NB4 (cell line): ENCODE measurements at regions not wholly inside any gene's neighbourhood (a gene's known extent, or its start where the extent isn't known, plus 50 kb on each side); places are given as distances from the start of the nearest gene placed in this dataset.

Experiments used
- POLR2A ChIP-seq: IDR thresholded peaks from 2 replicates; pipeline ENCODE4 v1.6.1; 2011; ENCODE audit warnings: mild to moderate bottlenecking; ENCODE audit not compliant: insufficient read length; ENCODE audit errors: extremely low read depth
- TF ChIP-seq, protein P1 (sequence below): IDR thresholded peaks from one replicate; pipeline ENCODE4 v1.5.1; 2012; ENCODE audit warnings: low read depth, low read length
- TF ChIP-seq, protein P2 (sequence below): IDR thresholded peaks from 2 replicates; pipeline ENCODE4 v1.6.1; 2011; ENCODE audit warnings: low read depth, low read length

DNA sequence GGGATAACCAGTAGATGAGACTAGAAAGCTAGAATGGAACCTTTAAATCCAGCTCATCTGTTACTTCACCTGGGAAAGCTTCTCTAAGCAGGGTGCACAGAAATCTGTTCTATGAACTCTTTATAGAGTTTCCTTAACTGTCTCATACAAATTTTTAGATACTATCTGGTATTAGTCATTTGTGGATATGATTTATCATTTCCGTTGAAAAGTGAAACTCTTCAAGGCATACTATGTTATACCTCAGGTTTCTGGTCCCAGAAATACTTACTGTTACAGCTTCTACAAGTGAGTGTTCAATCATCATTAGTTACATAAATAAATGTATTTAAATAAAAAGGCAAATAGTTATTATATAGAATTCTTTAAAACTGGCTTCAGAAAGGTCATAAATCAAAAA lies 298.3 kb upstream of the AGA start:
- TF ChIP-seq, protein P1, sequence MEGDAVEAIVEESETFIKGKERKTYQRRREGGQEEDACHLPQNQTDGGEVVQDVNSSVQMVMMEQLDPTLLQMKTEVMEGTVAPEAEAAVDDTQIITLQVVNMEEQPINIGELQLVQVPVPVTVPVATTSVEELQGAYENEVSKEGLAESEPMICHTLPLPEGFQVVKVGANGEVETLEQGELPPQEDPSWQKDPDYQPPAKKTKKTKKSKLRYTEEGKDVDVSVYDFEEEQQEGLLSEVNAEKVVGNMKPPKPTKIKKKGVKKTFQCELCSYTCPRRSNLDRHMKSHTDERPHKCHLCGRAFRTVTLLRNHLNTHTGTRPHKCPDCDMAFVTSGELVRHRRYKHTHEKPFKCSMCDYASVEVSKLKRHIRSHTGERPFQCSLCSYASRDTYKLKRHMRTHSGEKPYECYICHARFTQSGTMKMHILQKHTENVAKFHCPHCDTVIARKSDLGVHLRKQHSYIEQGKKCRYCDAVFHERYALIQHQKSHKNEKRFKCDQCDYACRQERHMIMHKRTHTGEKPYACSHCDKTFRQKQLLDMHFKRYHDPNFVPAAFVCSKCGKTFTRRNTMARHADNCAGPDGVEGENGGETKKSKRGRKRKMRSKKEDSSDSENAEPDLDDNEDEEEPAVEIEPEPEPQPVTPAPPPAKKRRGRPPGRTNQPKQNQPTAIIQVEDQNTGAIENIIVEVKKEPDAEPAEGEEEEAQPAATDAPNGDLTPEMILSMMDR = no peak
- TF ChIP-seq POLR2A = no peak
- TF ChIP-seq, protein P2, sequence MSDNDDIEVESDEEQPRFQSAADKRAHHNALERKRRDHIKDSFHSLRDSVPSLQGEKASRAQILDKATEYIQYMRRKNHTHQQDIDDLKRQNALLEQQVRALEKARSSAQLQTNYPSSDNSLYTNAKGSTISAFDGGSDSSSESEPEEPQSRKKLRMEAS = no peak
